T-cell (primary cell): ENCODE measurements at regions not wholly inside any gene's neighbourhood (a gene's known extent, or its start where the extent isn't known, plus 50 kb on each side); places are given as distances from the start of the nearest gene placed in this dataset.
"Not testable (repeated sequence)": the region's sequence is repeated elsewhere in the genome, so short reads cannot be mapped to it uniquely, and the experiment has no call there.

ENCODE experiments used
- ATAC-seq, 4 experiments: fragments of 200-7000 bp in 3 of 4; fragments of 150-1000 bp in 1 of 4; cut with Tn5 transposase; replicated peaks in 1 of 4; 1 replicate in 3 of 4; 2 replicates in 1 of 4; pipeline ENCODE4 v1.10.0; 2021; ENCODE audit warnings: moderate library complexity in 3 of 4, mild to moderate bottlenecking in 2 of 4, moderate number of reproducible peaks in 1 of 4
- CTCF ChIA-PET, 2 donors: fragments of 300-600 bp; sonication (Branson Sonifier 250); formaldehyde crosslinking; loops; one replicate each; lab custom pipeline; 2022; ENCODE audit warnings: antibody characterized with exemption in 2 of 2; lab: Charles Lee
- POLR2A ChIA-PET, 2 donors: fragments of 300-600 bp; sonication (Branson Sonifier 250); formaldehyde crosslinking; loops; one replicate each; lab custom pipeline; 2022; ENCODE audit warnings: antibody characterized with exemption in 2 of 2; lab: Charles Lee
- DNase-seq, 35 experiments: peaks; one replicate each; pipeline versions ENCODE4 v3.0.0 to v3.0.0-alpha.2; 2013 to 2023
- H3K27ac ChIP-seq: one replicate; pipeline ENCODE4 v1.5.1; 2013; ENCODE audit warnings: low read length
- H3K27me3 ChIP-seq, 2 experiments: replicated peaks in 1 of 2; 1 replicate in 1 of 2; 2 replicates in 1 of 2; pipeline versions ENCODE4 v1.6.1 to v1.7.0; 2013; ENCODE audit warnings: low read length in 1 of 2, mixed read lengths in 1 of 2; ENCODE audit not compliant: control insufficient read depth in 2 of 2, insufficient read depth in 2 of 2; ENCODE audit errors: extremely low read depth in 1 of 2
- H3K36me3 ChIP-seq, 2 donors: 1 replicate in 1 of 2; 2 replicates in 1 of 2; pipeline versions ENCODE4 v1.6.1 to v1.7.0; 2013; ENCODE audit warnings: low read length in 1 of 2; ENCODE audit not compliant: control insufficient read depth in 2 of 2, insufficient read depth in 1 of 2; ENCODE audit errors: extremely low read depth in 1 of 2
- H3K4me1 ChIP-seq, 2 experiments: 1 replicate in 1 of 2; 2 replicates in 1 of 2; pipeline versions ENCODE4 v1.6.1 to v1.7.0; 2013; ENCODE audit warnings: low read length in 2 of 2, mixed read lengths in 1 of 2; ENCODE audit not compliant: insufficient read depth in 2 of 2, control insufficient read depth in 1 of 2; ENCODE audit errors: extremely low read depth in 1 of 2
- H3K4me3 ChIP-seq, 2 donors: 1 replicate in 1 of 2; 2 replicates in 1 of 2; pipeline versions ENCODE4 v1.5.1 to v1.7.0; 2013; ENCODE audit warnings: mild to moderate bottlenecking in 2 of 2, low read length in 1 of 2, moderate library complexity in 1 of 2; ENCODE audit not compliant: control insufficient read depth in 1 of 2; ENCODE audit errors: extremely low read depth in 1 of 2
- H3K9me3 ChIP-seq: 2 replicates; pipeline ENCODE4 v1.7.0; 2013
- H3K27ac Mint-ChIP-seq, 2 donors: one replicate each; pipeline ENCODE4 v1.8.0; 2020 to 2021; ENCODE audit warnings: mild to moderate bottlenecking in 2 of 2, mixed read lengths in 2 of 2
- H3K27me3 Mint-ChIP-seq, 2 donors: one replicate each; pipeline ENCODE4 v1.8.0; 2021 to 2022; ENCODE audit warnings: mixed read lengths in 2 of 2
- H3K36me3 Mint-ChIP-seq: one replicate; pipeline ENCODE4 v1.8.0; 2021; ENCODE audit warnings: mixed read lengths
- H3K4me1 Mint-ChIP-seq, 3 donors: one replicate each; pipeline ENCODE4 v1.8.0; 2020 to 2022; ENCODE audit warnings: mixed read lengths in 3 of 3, mild to moderate bottlenecking in 1 of 3
- H3K4me3 Mint-ChIP-seq, 3 donors: one replicate each; pipeline ENCODE4 v1.8.0; 2020 to 2022; ENCODE audit warnings: mild to moderate bottlenecking in 3 of 3, mixed read lengths in 3 of 3, moderate library complexity in 3 of 3
- H3K9me3 Mint-ChIP-seq, 3 donors: one replicate each; pipeline ENCODE4 v1.8.0; 2020 to 2022; ENCODE audit warnings: mixed read lengths in 3 of 3
- WGBS: methylation state at CpG from one replicate; pipeline ENCODE4 v1.1.5; 2013; ENCODE audit warnings: missing lambda C conversion rate; ENCODE audit not compliant: insufficient coverage; 5-methylcytosine and 5-hydroxymethylcytosine counted together

DNA sequence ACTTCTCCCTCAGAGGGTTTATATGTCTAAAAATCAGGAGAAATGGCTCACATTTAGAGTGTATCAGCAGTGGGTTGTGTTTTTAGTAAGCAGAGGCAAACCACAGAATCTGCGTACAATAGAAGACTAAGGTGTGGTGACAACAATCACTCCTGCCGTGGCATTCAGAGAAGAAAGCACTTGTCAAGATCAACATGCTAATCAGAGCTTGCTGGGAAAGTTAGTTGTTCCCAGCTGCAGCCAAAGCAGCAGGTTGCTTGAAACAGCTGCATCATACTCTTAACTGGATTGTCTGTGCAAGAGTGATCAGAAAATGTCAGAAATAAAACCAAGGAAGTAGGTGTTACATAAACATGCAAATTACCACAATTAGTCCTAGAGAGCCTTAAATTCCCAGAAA, 616.4 kb downstream of the CDH8 start:
- Histone ChIP-seq H3K36me3 (no peaks in the 10 kb centered on the region), H3K9me3 (peaks cover 3% of the 10 kb centered on the region), H3K4me1 (no peaks in the 10 kb centered on the region), H3K27ac (no peak overlapping the region), H3K4me3 (no peak overlapping the region), H3K27me3 (no peaks in the 10 kb centered on the region)
- Mint-ChIP-seq H3K27ac (no peak overlapping the region), H3K36me3 (no peaks in the 10 kb centered on the region), H3K27me3 (no peaks in the 10 kb centered on the region), H3K9me3 (peaks cover 22 to 30% (median 23%) of the 10 kb centered on the region in 3 donors), H3K4me3 (no peak overlapping the region), H3K4me1 (no peaks in the 10 kb centered on the region)
- DNase-seq: no peak
- no peak for ATAC-seq
- no CpG with 5 or more reads among the region's 2 CpGs for WGBS
- ChIA-PET CTCF (no interaction called here), POLR2A (no interaction called here)

- CTCF ChIA-PET, H3K4me1 ChIP-seq, POLR2A ChIA-PET, H3K4me3 Mint-ChIP-seq, H3K27me3 ChIP-seq, H3K4me1 Mint-ChIP-seq, DNase-seq, H3K27ac Mint-ChIP-seq, ATAC-seq, H3K4me3 ChIP-seq, H3K36me3 Mint-ChIP-seq, H3K36me3 ChIP-seq, H3K27me3 Mint-ChIP-seq, H3K27ac ChIP-seq, H3K9me3 ChIP-seq: not testable (repeated sequence)
- peaks cover 21 to 30% (median 28%) of the 10 kb centered on the region in 3 donors for H3K9me3 Mint-ChIP-seq
These were observed 617.4 kb downstream of the CDH8 start for GRCh38 chr16:61418802-61419201.

GRCh38 chr16:61415126-61415525, 621.1 kb downstream of the CDH8 start:
- CTCF ChIA-PET: no interaction called here
- Mint-ChIP-seq H3K36me3 (no peaks in the 10 kb centered on the region), H3K27me3 (no peaks in the 10 kb centered on the region), H3K4me1 (no peaks in the 10 kb centered on the region), H3K9me3 (peaks cover 20 to 42% (median 28%) of the 10 kb centered on the region in 3 donors), H3K4me3 (no peak overlapping the region), H3K27ac (no peak overlapping the region)
- Histone ChIP-seq H3K4me3 (no peak overlapping the region), H3K9me3 (peaks cover 3% of the 10 kb centered on the region), H3K4me1 (no peaks in the 10 kb centered on the region), H3K36me3 (no peaks in the 10 kb centered on the region), H3K27ac (no peak overlapping the region), H3K27me3 (no peaks in the 10 kb centered on the region)
- DNase-seq (no peak), ATAC-seq (no peak)
- whole genome bisulfite sequencing: 83% methylated on average over 2 of the region's 3 CpGs
- POLR2A ChIA-PET: no interaction called here

GRCh38 chr16:61413021-61413420, 623.2 kb downstream of the CDH8 start:
- ChIA-PET POLR2A (no interaction called here), CTCF (no interaction called here)
- ATAC-seq: no peak
- WGBS: 69% methylated on average over 5 of the region's 5 CpGs
- no peaks in the 10 kb centered on the region for H3K4me1 Mint-ChIP-seq
- peaks cover 19 to 50% (median 33%) of the 10 kb centered on the region in 3 donors for H3K9me3 Mint-ChIP-seq
- no peak for DNase-seq
- no peak overlapping the region for H3K4me3 Mint-ChIP-seq
- Histone ChIP-seq H3K9me3 (no peaks in the 10 kb centered on the region), H3K27me3 (no peaks in the 10 kb centered on the region), H3K36me3 (no peaks in the 10 kb centered on the region), H3K27ac (no peak overlapping the region), H3K4me1 (no peaks in the 10 kb centered on the region), H3K4me3 (no peak overlapping the region)
- H3K27me3 Mint-ChIP-seq: no peaks in the 10 kb centered on the region
- no peak overlapping the region for H3K27ac Mint-ChIP-seq
- no peaks in the 10 kb centered on the region for H3K36me3 Mint-ChIP-seq

- WGBS: 100% methylated on average over 1 of the region's 4 CpGs
- ChIA-PET POLR2A (no interaction called here), CTCF (no interaction called here)
- DNase-seq: no peak
- Mint-ChIP-seq H3K4me3 (no peak overlapping the region), H3K27ac (no peak overlapping the region), H3K4me1 (no peaks in the 10 kb centered on the region), H3K9me3 (peaks cover 19 to 50% (median 33%) of the 10 kb centered on the region in 3 donors), H3K27me3 (no peaks in the 10 kb centered on the region), H3K36me3 (no peaks in the 10 kb centered on the region)
- Histone ChIP-seq H3K36me3 (no peaks in the 10 kb centered on the region), H3K27ac (no peak overlapping the region), H3K4me3 (no peak overlapping the region), H3K4me1 (no peaks in the 10 kb centered on the region), H3K9me3 (no peaks in the 10 kb centered on the region), H3K27me3 (no peaks in the 10 kb centered on the region)
- no peak for ATAC-seq
These were observed 623.7 kb downstream of the CDH8 start for GRCh38 chr16:61412562-61412961.

DNA sequence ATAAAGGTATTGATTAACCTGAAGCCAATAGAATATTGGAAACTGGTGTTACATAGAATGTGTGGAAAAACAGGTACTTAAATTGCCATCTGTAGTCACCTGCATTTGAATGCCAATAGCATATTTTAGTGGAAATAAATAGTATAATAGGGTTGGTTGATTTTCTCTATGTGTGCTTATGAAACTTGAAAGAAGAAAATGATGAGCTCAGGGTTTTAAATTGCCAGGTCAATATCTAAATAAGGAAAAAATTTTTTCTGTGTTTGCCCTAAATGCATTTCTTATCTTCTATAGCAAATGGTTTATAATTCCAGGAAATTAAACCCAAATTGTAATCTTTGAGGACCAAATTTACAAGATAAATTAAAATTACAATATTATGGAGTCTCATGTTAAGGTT, 626.6 kb downstream of the CDH8 start:
- Histone ChIP-seq H3K4me1 (no peaks in the 10 kb centered on the region), H3K27me3 (no peaks in the 10 kb centered on the region), H3K4me3 (no peak overlapping the region), H3K36me3 (no peaks in the 10 kb centered on the region), H3K27ac (no peak overlapping the region), H3K9me3 (no peaks in the 10 kb centered on the region)
- Mint-ChIP-seq H3K4me1 (no peaks in the 10 kb centered on the region), H3K36me3 (no peaks in the 10 kb centered on the region), H3K9me3 (peaks cover 27 to 56% (median 28%) of the 10 kb centered on the region in 3 donors), H3K27me3 (no peaks in the 10 kb centered on the region), H3K4me3 (no peak overlapping the region), H3K27ac (no peak overlapping the region)
- POLR2A ChIA-PET: no interaction called here
- DNase-seq (no peak), ATAC-seq (no peak)
- CTCF ChIA-PET: no interaction called here

DNA sequence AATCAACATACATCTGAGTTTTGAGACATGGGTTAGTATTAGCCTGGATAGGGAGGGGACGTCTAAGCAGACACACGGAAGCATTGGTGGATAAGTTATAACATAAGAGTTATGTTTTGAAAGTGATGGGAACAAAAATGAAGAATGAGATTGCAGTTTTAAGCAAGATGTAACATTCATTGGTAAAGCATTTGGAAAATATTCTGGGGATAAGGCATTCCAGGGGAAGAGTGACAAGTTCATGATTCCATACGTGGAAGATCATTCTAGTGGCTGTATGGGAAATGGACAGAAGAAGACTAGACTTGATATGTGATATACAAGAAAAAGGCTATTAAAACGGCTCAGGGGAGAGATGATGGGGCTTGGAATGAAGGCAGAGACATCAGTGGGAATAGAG, 632.9 kb downstream of the CDH8 start:
- Mint-ChIP-seq H3K27me3 (no peaks in the 10 kb centered on the region), H3K9me3 (peaks cover 13 to 40% (median 33%) of the 10 kb centered on the region in 3 donors), H3K27ac (no peak overlapping the region), H3K4me1 (no peaks in the 10 kb centered on the region), H3K36me3 (no peaks in the 10 kb centered on the region), H3K4me3 (no peak overlapping the region)
- 85% methylated on average over 3 of the region's 4 CpGs for WGBS
- Histone ChIP-seq H3K4me1 (no peaks in the 10 kb centered on the region), H3K4me3 (no peak overlapping the region), H3K27me3 (no peaks in the 10 kb centered on the region), H3K36me3 (no peaks in the 10 kb centered on the region), H3K9me3 (no peaks in the 10 kb centered on the region), H3K27ac (no peak overlapping the region)
- ChIA-PET CTCF (no interaction called here), POLR2A (no interaction called here)
- DNase-seq (no peak), ATAC-seq (no peak)
